Stomach (tissue), 8 donors: ENCODE measurements at regions not wholly inside any gene's neighbourhood (a gene's known extent, or its start where the extent isn't known, plus 50 kb on each side); places are given as distances from the start of the nearest gene placed in this dataset.

Experiments used
- DNase-seq, 2 donors: peaks; one replicate each; pipeline versions ENCODE4 v3.0.0 to v3.0.0-alpha.2; 2013 to 2019
- H3K27ac ChIP-seq, 5 donors: fragments of 200-600 bp in 4 of 5; sonication (generic) in 4 of 5; one replicate each; pipeline ENCODE4 v1.5.1; 2013 to 2019; ENCODE audit warnings: mild to moderate bottlenecking in 1 of 5, moderate library complexity in 1 of 5
- H3K27me3 ChIP-seq, 3 donors: fragments of 200-600 bp; sonication (generic); one replicate each; pipeline ENCODE4 v1.5.1; 2017 to 2019; ENCODE audit warnings: mixed run types in 1 of 3
- H3K36me3 ChIP-seq, 4 donors: fragments of 200-600 bp; sonication (generic); 1 replicate in 3 of 4; 2 replicates in 1 of 4; pipeline ENCODE4 v1.5.1; 2016 to 2019
- H3K4me1 ChIP-seq, 4 donors: fragments of 200-600 bp; sonication (generic); one replicate each; pipeline ENCODE4 v1.5.1; 2016 to 2019
- H3K4me3 ChIP-seq, 4 donors: fragments of 200-600 bp; sonication (generic) in 3 of 4; one replicate each; pipeline ENCODE4 v1.5.1; 2016 to 2019; ENCODE audit warnings: mild to moderate bottlenecking in 1 of 4
- H3K9me3 ChIP-seq, 4 donors: fragments of 200-600 bp; sonication (generic); one replicate each; pipeline ENCODE4 v1.5.1; 2016 to 2019
- EP300 ChIP-seq: sonication (generic); formaldehyde crosslinking; IDR thresholded peaks from one replicate; pipeline ENCODE4 v1.6.1; 2017; ENCODE audit warnings: antibody characterized with exemption
- POLR2A ChIP-seq, 4 donors: fragments of 450-650 bp; IDR thresholded peaks; one replicate each; pipeline ENCODE4 v1.6.1; 2016; ENCODE audit warnings: antibody characterized with exemption in 4 of 4, control low read depth in 2 of 4, mild to moderate bottlenecking in 1 of 4, moderate library complexity in 1 of 4
- POLR2AphosphoS5 ChIP-seq, 3 donors: sonication (generic); formaldehyde crosslinking; IDR thresholded peaks; one replicate each; pipeline ENCODE4 v1.6.1; 2016; ENCODE audit warnings: antibody characterized with exemption in 3 of 3
- WGBS, 5 donors: extraction: QIAGEN DNeasy Blood & Tissue Kit in 3 of 5; methylation state at CpG; one replicate each; pipeline versions ENCODE4 v1.1.5 to v1.1.7; 2013 to 2018; 5-methylcytosine and 5-hydroxymethylcytosine counted together
- intact Hi-C: fragments of 100-400 bp; cut with DNase I; formaldehyde crosslinking; loops from one replicate; pipeline ENCODE4 v1.15.1; 2023; ENCODE audit warnings: low total_unique reads
- TF ChIP-seq, protein P1 (sequence below), 7 experiments: fragments of 450-650 bp in 4 of 7; fragments of 200-600 bp in 3 of 7; sonication (generic) in 3 of 7; IDR thresholded peaks; one replicate each; pipeline ENCODE4 v1.5.1; 2016 to 2019; ENCODE audit warnings: antibody characterized with exemption in 7 of 7, control low read depth in 2 of 7, mild to moderate bottlenecking in 1 of 7
- donor health status: healthy with polysubstance abuse.
- donor health status: Bipolar disorder and iron deficiency.
- donor health status: healthy.

DNA sequence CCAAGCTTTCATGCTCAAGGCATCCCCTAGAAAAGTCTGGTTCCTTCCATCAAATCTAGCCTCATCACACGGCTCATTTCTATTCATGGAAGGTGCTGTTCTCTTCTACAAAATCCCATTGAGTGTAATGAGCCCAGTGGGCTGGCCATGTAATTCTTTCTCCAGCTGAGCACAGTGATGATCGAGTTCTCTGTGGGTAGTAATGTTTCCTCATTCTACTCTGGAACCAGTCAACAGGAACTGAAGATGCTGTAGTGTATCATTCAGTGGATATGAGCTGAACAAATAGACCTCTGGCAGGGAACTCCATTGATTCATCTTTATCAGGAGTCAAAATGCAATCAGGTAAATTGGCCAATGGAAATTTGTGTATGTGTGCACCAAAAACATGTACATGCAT, 149.2 kb downstream of the LRRC70 start:
- Histone ChIP-seq H3K27ac (no peak overlapping the region), H3K4me3 (no peak overlapping the region), H3K27me3 (no peaks in the 10 kb centered on the region), H3K36me3 (no peaks in the 10 kb centered on the region), H3K9me3 (no peaks in the 10 kb centered on the region), H3K4me1 (no peaks in the 10 kb centered on the region)
- intact Hi-C loops = no loop called here
- TF ChIP-seq, protein P1, sequence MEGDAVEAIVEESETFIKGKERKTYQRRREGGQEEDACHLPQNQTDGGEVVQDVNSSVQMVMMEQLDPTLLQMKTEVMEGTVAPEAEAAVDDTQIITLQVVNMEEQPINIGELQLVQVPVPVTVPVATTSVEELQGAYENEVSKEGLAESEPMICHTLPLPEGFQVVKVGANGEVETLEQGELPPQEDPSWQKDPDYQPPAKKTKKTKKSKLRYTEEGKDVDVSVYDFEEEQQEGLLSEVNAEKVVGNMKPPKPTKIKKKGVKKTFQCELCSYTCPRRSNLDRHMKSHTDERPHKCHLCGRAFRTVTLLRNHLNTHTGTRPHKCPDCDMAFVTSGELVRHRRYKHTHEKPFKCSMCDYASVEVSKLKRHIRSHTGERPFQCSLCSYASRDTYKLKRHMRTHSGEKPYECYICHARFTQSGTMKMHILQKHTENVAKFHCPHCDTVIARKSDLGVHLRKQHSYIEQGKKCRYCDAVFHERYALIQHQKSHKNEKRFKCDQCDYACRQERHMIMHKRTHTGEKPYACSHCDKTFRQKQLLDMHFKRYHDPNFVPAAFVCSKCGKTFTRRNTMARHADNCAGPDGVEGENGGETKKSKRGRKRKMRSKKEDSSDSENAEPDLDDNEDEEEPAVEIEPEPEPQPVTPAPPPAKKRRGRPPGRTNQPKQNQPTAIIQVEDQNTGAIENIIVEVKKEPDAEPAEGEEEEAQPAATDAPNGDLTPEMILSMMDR (IDR thresholded peaks at IDR 0.05) = no peak
- TF ChIP-seq POLR2A (IDR thresholded peaks at IDR 0.05) = no peak
- no peak for TF ChIP-seq POLR2AphosphoS5 (IDR thresholded peaks at IDR 0.05)
- TF ChIP-seq EP300 = no peak
- 75 to 89% (median 83%) methylated on average over 2 of the region's 2 CpGs for WGBS, 5 donors
- DNase-seq = no peak

- Histone ChIP-seq H3K9me3 (no peaks in the 10 kb centered on the region), H3K27me3 (no peaks in the 10 kb centered on the region), H3K36me3 (no peaks in the 10 kb centered on the region), H3K4me3 (no peak overlapping the region), H3K27ac (no peak overlapping the region), H3K4me1 (no peaks in the 10 kb centered on the region)
- WGBS, 5 donors = 93 to 98% (median 95%) methylated on average over 3 of the region's 3 CpGs
- DNase-seq = no peak
- TF ChIP-seq POLR2AphosphoS5 (IDR thresholded peaks at IDR 0.05) (no peak), POLR2A (IDR thresholded peaks at IDR 0.05) (no peak)
- TF ChIP-seq, protein P1 (IDR thresholded peaks at IDR 0.05) = no peak
- intact Hi-C loops = no loop called here
Observed at GRCh38 chr5:62727184-62727583, 148.6 kb downstream of the LRRC70 start.

- no peaks in the 10 kb centered on the region for H3K4me1 ChIP-seq
- no peaks in the 10 kb centered on the region for H3K27me3 ChIP-seq
- 74 to 86% (median 81%) methylated on average over 9 of the region's 9 CpGs for WGBS, 5 donors
- H3K9me3 ChIP-seq = no peaks in the 10 kb centered on the region
- no peak overlapping the region for H3K4me3 ChIP-seq
- TF ChIP-seq EP300 = no peak
- TF ChIP-seq POLR2AphosphoS5 (IDR thresholded peaks at IDR 0.05) = no peak
- TF ChIP-seq, protein P1 (IDR thresholded peaks at IDR 0.05) = no peak
- DNase-seq = no peak
- H3K36me3 ChIP-seq = no peaks in the 10 kb centered on the region
- intact Hi-C loops = no loop called here
- no peak overlapping the region for H3K27ac ChIP-seq
Observed at GRCh38 chr5:62722360-62722759, 143.7 kb downstream of the LRRC70 start.

DNA sequence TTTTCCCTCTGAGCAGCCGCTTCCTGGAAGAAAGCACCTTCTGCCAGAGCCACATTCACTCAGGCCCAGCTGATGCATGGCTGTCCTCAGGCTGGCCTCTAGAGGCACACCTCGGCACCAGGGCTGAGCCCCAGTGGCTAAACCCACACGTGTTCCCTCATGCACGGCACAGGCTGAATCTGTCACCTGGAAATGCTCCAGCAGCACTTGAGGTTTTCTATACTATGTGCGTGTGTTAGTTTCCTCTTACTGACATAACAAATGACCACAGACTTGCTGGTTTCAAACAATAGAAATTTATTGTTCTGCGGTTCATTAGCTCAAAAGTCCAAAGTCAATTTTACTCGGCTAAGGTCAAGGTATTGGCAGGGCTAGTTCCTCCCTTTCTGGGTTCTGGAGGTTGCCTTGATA, 141.4 kb downstream of the LRRC70 start:
- Histone ChIP-seq H3K9me3 (no peaks in the 10 kb centered on the region), H3K27ac (no peak overlapping the region), H3K4me1 (no peaks in the 10 kb centered on the region), H3K27me3 (no peaks in the 10 kb centered on the region), H3K36me3 (no peaks in the 10 kb centered on the region), H3K4me3 (no peak overlapping the region)
- 16 to 22% (median 20%) methylated on average over 7 of the region's 7 CpGs for WGBS, 5 donors
- DNase-seq = peak; percentile 33 to 80
- intact Hi-C loops = no loop called here
- TF ChIP-seq POLR2AphosphoS5 (IDR thresholded peaks at IDR 0.05) (no peak), EP300 (no peak), POLR2A (IDR thresholded peaks at IDR 0.05) (no peak)
- TF ChIP-seq, protein P1 (IDR thresholded peaks at IDR 0.05) = no peak
